HCT116 (cell line): ENCODE measurements at regions not wholly inside any gene's neighbourhood (a gene's known extent, or its start where the extent isn't known, plus 50 kb on each side); places are given as distances from the start of the nearest gene placed in this dataset.

Experiments
- ATAC-seq: fragments of 200-7000 bp; cut with Tn5 transposase; 2 replicates; pipeline ENCODE4 v1.9.1; 2020; ENCODE audit warnings: mild to moderate bottlenecking, moderate library complexity
- BruUV-seq: library from RNA; stranded (reverse); fragments of 400-500 nt; replicated peaks from 2 replicates; lab custom pipeline; 2021; lab: Mats Ljungman, UMichigan
- CTCF ChIA-PET: fragments of 300-600 bp; sonication (Branson Sonifier 250); formaldehyde crosslinking; loops from one replicate; lab custom pipeline; 2021; ENCODE audit warnings: antibody characterized with exemption; lab: Charles Lee
- POLR2A ChIA-PET: fragments of 300-600, 350-600 bp; sonication (Branson Sonifier 250); formaldehyde crosslinking; loops from one replicate; lab custom pipeline; 2021; ENCODE audit warnings: antibody characterized with exemption; lab: Charles Lee
- RAD21 ChIA-PET, 2 experiments: fragments of 300-600 bp; sonication (Branson Sonifier 250); formaldehyde crosslinking; loops; one replicate each; lab custom pipeline; 2023; ENCODE audit warnings: low total read pairs in 2 of 2; ENCODE audit not compliant: uncharacterized antibody in 2 of 2, unreplicated experiment in 2 of 2, low non-redundant PET in 1 of 2; lab: Charles Lee
- DNase-seq: peaks from one replicate; pipeline ENCODE4 v3.0.0-alpha.2; 2010; ENCODE audit warnings: low read depth, low spot score
- H2AFZ ChIP-seq: fragments of 200-600 bp; shearing (Covaris generic), sonication (generic); 2 replicates; pipeline ENCODE4 v1.6.1; 2017; ENCODE audit warnings: low read depth, mixed run types, mixed read lengths, antibody characterized with exemption, low read length; ENCODE audit not compliant: poor library complexity, severe bottlenecking
- H3K27ac ChIP-seq: 2 replicates; pipeline ENCODE4 v1.5.1; 2012; ENCODE audit warnings: low read depth, low read length
- H3K27me3 ChIP-seq: fragments of 200-600 bp; sonication (generic); 2 replicates; pipeline ENCODE4 v1.6.1; 2016; ENCODE audit warnings: mixed run types, low read length, mixed read lengths; ENCODE audit not compliant: insufficient read depth
- H3K36me3 ChIP-seq, 2 experiments: fragments of 200-500 bp in 1 of 2; fragments of 200-600 bp in 1 of 2; sonication (Bioruptor generic) in 1 of 2; sonication (generic) in 1 of 2; 2 replicates each; pipeline versions ENCODE4 v1.5.1 to v1.6.1; 2014 to 2016; ENCODE audit warnings: low read length in 2 of 2, inconsistent platforms in 1 of 2, mixed read lengths in 1 of 2, mixed run types in 1 of 2; ENCODE audit not compliant: insufficient read depth in 2 of 2, control insufficient read depth in 1 of 2
- H3K4me1 ChIP-seq, 2 experiments: fragments of 200-600 bp in 1 of 2; sonication (generic) in 1 of 2; 2 replicates each; pipeline versions ENCODE4 v1.5.1 to v1.6.1; 2012 to 2017; ENCODE audit warnings: low read length in 2 of 2, inconsistent platforms in 1 of 2, mild to moderate bottlenecking in 1 of 2, mixed read lengths in 1 of 2, mixed run types in 1 of 2, moderate library complexity in 1 of 2; ENCODE audit not compliant: insufficient read depth in 2 of 2, control insufficient read depth in 1 of 2
- H3K4me2 ChIP-seq: fragments of 200-600 bp; sonication (generic); 2 replicates; pipeline ENCODE4 v1.6.1; 2017; ENCODE audit warnings: mixed run types, low read length, mixed read lengths
- H3K4me3 ChIP-seq, 2 experiments: fragments of 200-600 bp in 1 of 2; sonication (generic) in 1 of 2; replicated peaks in 1 of 2; 2 replicates each; pipeline ENCODE4 v1.5.1; 2011 to 2016; ENCODE audit warnings: low read length in 2 of 2, control low read depth in 1 of 2, low read depth in 1 of 2, mild to moderate bottlenecking in 1 of 2, mixed read lengths in 1 of 2, mixed run types in 1 of 2
- H3K79me2 ChIP-seq: fragments of 200-600 bp; sonication (generic); 2 replicates; pipeline ENCODE4 v1.6.1; 2017; ENCODE audit warnings: mild to moderate bottlenecking, mixed run types, low read length, moderate library complexity, mixed read lengths; ENCODE audit not compliant: insufficient read depth
- H3K9ac ChIP-seq: fragments of 200-600 bp; sonication (generic); 2 replicates; pipeline ENCODE4 v1.6.1; 2016; ENCODE audit warnings: low read length, mixed read lengths
- H3K9me2 ChIP-seq: fragments of 200-600 bp; sonication (generic), shearing (Covaris generic); 2 replicates; pipeline ENCODE4 v1.6.1; 2017; ENCODE audit warnings: mixed run types, mild to moderate bottlenecking, moderate library complexity; ENCODE audit not compliant: insufficient read depth
- H3K9me3 ChIP-seq, 2 experiments: fragments of 200-500 bp in 1 of 2; fragments of 200-600 bp in 1 of 2; sonication (Bioruptor generic) in 1 of 2; sonication (generic) in 1 of 2; 2 replicates each; pipeline ENCODE4 v1.6.1; 2014 to 2017; ENCODE audit warnings: low read length in 2 of 2, mixed read lengths in 2 of 2, inconsistent platforms in 1 of 2, low read depth in 1 of 2, mild to moderate bottlenecking in 1 of 2, mixed run types in 1 of 2, moderate library complexity in 1 of 2; ENCODE audit not compliant: control insufficient read depth in 1 of 2, insufficient read depth in 1 of 2
- H4K20me1 ChIP-seq: fragments of 200-600 bp; sonication (generic), shearing (Covaris generic); 2 replicates; pipeline ENCODE4 v1.6.1; 2017; ENCODE audit warnings: mixed run types, mild to moderate bottlenecking, moderate library complexity; ENCODE audit not compliant: insufficient read depth
- CEBPB ChIP-seq: IDR thresholded peaks from 2 replicates; pipeline ENCODE4 v1.6.1; 2012; ENCODE audit warnings: low read depth
- EGR1 ChIP-seq: IDR thresholded peaks from 2 replicates; pipeline ENCODE4 v1.6.1; 2012; ENCODE audit warnings: low read depth
- EZH2phosphoT487 ChIP-seq: fragments of 200-600 bp; IDR thresholded peaks from 2 replicates; pipeline ENCODE4 v1.6.1; 2018; ENCODE audit warnings: antibody characterized with exemption, borderline replicate concordance
- FOSL1 ChIP-seq: IDR thresholded peaks from 2 replicates; pipeline ENCODE4 v1.6.1; 2012; ENCODE audit warnings: low read depth
- POLR2AphosphoS5 ChIP-seq: IDR thresholded peaks from 2 replicates; pipeline ENCODE4 v1.6.1; 2011; ENCODE audit warnings: mild to moderate bottlenecking, low read depth, low read length, moderate library complexity
- ZNF274 ChIP-seq: fragments of 200-500 bp; sonication (Bioruptor generic); IDR thresholded peaks from 2 replicates; pipeline ENCODE4 v1.6.1; 2014; ENCODE audit warnings: mild to moderate bottlenecking, low read depth, low read length, inconsistent platforms
- intact Hi-C: fragments of 100-400 bp; cut with micrococcal nuclease; formaldehyde crosslinking; loops from 2 replicates; pipeline ENCODE4 v1.10.0; 2022

DNA sequence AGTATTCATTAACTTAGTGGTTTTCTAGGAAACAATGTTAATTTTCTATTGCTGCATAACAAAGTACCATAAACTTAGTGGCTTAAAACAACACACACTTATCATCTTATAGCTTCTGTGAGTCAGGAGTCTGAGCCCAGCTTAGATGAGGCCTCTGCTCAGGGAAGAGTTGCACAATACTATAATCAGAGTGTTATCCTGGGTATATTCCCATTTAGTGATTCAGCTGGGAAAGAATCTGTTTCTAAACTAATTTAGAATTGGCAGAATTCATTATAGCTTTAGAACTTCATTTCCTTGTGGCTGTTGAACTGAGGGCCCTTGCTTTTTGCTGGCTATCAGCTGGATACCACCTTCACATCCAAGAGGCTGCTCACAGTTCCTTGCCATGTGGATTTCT is 515.5 kb downstream of the BRINP3 start:
- DNase-seq (no peak), ATAC-seq (no peak)
- Histone ChIP-seq H3K79me2 (no peaks in the 10 kb centered on the region), H3K9me2 (peaks cover 2% of the 10 kb centered on the region; the same call in 1 of the 2 replicates), H3K4me2 (no peak overlapping the region), H2AFZ (no peak overlapping the region), H3K36me3 (no peaks in the 10 kb centered on the region), H3K9ac (no peak overlapping the region), H4K20me1 (no peaks in the 10 kb centered on the region), H3K9me3 (no peaks in the 10 kb centered on the region), H3K4me1 (no peaks in the 10 kb centered on the region), H3K27me3 (no peaks in the 10 kb centered on the region), H3K27ac (no peak overlapping the region), H3K4me3 (no peak overlapping the region)
- ChIA-PET POLR2A (no interaction called here), CTCF (no interaction called here), RAD21 (no interaction called here)
- no TSS peak for BruUV-seq
- no peak for TF ChIP-seq ZNF274
- peak; percentile 48 for TF ChIP-seq CEBPB
- intact Hi-C loops: no loop called here

DNA sequence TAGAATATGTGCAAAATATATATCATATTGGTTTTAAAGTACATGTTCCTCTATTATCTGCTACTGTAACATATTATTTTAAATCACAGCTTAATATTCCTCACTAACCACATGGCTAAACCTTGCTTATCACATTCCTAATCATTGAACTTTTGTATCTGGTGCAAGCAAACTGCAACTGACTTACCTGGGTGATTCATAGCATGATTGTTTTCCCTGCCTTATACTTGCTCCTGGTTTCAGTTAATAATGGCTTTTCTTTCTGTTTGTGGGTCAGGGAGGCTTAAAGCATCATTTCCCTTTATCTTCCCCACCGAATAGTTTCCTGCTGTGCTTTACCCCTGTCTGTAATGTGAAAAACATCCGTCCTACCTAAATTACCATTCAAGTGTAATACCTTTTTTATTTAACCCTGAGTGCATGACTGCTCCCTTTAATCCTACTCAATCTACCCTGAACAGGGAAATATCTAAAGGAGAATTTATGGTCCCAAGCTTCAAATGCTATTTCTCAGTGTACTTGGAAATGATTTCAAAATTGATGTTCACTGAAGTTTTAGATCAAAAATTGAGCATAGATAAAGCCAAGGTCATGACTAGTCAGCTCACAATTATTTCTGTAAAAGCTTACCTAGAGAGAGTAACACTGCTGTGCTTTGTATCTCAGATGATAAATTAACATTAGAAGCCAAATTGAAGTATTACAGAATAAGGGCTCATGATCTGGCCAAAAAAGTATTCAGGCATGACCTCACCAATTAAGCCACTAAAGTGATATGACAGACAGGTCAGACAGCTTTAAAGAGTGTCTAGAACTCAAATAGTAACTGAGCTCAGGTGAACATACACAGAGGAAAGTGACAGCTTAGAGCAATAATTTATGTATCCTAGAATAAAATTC is 507.1 kb downstream of the BRINP3 start:
- CTCF ChIA-PET: no interaction called here
- Histone ChIP-seq H2AFZ (no peak overlapping the region), H3K9me2 (peaks cover under 1% of the 10 kb centered on the region; the same call in 1 of the 2 replicates), H3K4me2 (no peak overlapping the region), H3K79me2 (no peaks in the 10 kb centered on the region), H3K4me1 (no peaks in the 10 kb centered on the region), H3K27ac (no peak overlapping the region), H3K9ac (no peak overlapping the region), H3K36me3 (no peaks in the 10 kb centered on the region), H3K4me3 (no peak overlapping the region), H3K9me3 (no peaks in the 10 kb centered on the region), H3K27me3 (no peaks in the 10 kb centered on the region), H4K20me1 (no peaks in the 10 kb centered on the region)
- BruUV-seq: no TSS peak
- RAD21 ChIA-PET: no interaction called here
- DNase-seq: no peak
- POLR2A ChIA-PET: no interaction called here
- TF ChIP-seq EZH2phosphoT487 (no peak), FOSL1 (no peak), POLR2AphosphoS5 (no peak), EGR1 (no peak)
- no peak for ATAC-seq
- intact Hi-C loops: no loop called here
